Daoy (cell line): ENCODE measurements at regions not wholly inside any gene's neighbourhood (a gene's known extent, or its start where the extent isn't known, plus 50 kb on each side); places are given as distances from the start of the nearest gene placed in this dataset.
"Not testable (repeated sequence)": the region's sequence is repeated elsewhere in the genome, so short reads cannot be mapped to it uniquely, and the experiment has no call there.

ENCODE experiments used
- DNase-seq: peaks from one replicate; pipeline ENCODE4 v3.0.0-alpha.2; 2015; ENCODE audit warnings: low read depth

DNA sequence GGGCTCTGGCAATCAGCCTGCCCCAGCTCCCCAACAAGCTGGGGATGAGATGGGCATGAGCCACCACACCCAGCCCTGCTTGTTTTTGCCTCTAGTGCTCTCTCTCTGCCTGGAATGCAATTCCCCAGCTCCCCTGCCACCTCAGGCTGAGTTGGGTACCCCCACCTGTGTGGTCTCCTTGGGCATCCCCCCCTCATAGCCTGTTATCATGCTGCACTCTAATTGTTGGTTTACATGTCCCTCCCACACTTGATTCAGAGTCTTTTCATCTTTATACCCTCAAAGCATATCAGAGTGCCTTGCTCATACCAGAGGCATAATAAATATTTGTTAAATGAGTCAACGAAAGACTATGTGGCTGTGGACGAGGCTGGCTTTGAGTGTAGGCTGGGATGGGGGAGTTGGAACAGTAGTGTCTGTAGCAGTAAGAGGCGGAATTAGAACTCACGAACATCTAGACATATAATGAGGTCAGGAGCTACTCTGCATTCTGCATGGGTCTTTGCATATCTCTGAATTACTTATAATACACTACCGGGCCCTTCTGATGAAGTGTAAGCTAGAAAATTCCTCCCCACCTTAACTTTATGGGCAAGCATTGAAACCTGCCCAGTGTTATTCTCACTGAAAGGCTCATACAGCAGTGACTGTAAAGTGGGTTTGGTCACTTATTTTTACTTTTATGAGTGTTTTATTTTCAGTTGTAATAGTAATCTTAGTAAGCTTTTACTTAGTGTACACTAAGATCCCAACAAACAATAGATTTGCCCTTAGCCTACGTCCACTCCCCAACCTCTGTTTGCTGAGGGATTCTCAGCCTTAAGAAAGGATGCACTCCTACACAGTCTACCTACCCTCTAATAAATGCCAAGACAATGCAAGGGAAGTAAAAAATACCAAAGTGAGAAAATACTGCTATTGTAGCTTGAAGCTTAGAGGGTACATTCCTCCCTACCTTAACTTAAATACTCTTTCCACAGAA, 58.7 kb downstream of the EDN1 start:
- DNase-seq: peak; percentile 96

DNA sequence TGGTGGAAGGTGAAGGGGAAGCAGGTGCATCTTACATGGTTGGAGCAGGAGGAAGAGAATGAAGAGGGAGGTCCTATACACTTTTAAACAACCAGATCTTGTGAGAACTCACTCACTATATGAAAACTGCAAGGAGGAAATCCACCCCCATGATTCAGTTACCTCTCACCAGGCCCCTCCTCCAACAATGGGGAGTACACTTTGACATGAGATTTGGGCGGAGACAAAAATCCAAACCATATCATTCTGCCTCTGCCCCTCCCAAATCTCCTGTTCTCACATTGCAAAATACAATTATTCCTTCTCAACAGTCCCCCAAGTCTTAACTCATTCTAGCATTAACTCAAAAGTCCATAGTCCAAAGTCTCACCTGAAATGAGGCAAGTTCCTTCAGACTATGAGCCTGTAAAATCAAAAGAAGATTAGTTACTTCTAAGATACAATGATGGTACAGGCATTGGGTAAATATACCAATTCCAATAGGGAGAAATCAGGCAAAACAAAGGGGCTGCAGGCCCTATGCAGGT, 60.5 kb downstream of the EDN1 start:
- no peak for DNase-seq

DNA sequence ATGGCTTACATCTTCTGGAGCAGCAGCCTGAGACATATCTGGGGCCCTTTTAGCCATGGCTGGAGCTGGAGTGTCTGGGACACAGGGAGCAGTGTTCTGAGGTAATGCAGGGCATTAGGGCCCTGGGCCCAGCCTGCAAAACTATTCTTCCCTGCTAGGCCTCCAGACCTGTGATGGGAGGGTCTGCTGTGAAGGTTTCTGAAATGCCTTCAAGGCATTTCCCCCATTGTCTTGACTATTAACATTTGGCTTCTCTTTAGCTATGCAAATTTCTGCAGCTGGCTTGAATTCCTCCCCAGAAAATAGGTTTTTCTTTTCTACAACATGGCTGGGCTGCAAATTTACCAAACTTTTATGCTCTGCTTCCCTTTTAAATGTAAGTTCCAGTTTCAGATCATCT, 61.5 kb downstream of the EDN1 start:
- DNase-seq: no peak

DNA sequence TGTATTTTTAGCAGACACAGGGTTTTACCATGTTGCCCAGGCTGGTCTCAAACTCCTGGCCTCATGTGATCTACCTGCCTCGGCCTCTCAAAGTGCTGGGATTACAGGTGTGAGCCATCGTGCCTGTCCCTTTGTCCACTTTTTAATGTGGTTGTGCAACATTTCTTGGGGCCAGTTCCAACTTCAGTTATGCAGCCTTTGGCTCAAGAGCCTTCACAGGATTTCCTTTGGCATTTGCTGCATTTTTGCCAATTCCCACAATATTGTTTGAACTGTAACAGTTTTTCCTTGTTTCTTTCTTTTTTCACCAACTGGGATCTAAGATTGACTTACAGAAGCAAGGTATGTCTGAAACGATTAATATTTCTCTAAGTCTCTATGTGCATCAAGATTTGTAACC, 63.6 kb downstream of the EDN1 start:
- no peak for DNase-seq

- DNase-seq: peak; percentile 60
Observed at GRCh38 chr6:12354499-12354898, 64.3 kb downstream of the EDN1 start.

DNA sequence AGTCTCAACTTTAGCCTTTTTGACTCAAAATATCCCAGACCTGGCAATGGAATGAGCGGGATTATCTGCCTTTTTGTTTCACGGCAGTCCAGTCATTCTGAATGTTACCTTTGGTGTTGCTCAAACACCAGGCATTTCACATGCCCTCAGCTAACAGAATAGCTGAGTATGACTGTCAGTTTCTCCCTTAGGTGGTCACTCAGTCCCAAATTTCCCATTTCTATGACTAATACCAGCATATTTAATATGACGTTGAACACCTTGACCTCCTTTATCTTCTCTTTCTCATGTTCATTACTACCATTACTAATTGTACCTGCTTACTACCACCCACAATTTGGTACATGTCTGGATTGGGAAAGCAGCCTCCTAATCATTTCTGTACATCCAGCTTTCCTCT, 65.2 kb downstream of the EDN1 start:
- DNase-seq: no peak

DNA sequence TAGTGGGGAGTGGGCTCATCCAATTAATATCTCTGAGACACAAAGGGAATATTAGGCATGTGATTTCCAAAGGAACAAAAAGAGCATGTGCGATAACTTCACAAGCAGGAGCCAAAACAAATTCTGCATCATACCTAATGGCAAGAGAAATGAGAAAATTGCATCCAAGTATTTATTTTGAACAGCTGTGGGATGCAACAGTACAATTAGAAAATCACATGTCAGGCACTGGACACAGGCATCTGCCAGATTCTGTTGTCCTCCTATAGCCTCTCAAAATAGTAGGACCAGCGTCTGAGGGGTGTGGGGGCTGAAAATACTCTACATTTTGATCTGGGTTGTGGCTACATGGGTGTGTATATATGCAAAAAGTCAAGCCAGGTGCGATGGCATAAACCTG, 66.3 kb downstream of the EDN1 start:
- no peak for DNase-seq

DNA sequence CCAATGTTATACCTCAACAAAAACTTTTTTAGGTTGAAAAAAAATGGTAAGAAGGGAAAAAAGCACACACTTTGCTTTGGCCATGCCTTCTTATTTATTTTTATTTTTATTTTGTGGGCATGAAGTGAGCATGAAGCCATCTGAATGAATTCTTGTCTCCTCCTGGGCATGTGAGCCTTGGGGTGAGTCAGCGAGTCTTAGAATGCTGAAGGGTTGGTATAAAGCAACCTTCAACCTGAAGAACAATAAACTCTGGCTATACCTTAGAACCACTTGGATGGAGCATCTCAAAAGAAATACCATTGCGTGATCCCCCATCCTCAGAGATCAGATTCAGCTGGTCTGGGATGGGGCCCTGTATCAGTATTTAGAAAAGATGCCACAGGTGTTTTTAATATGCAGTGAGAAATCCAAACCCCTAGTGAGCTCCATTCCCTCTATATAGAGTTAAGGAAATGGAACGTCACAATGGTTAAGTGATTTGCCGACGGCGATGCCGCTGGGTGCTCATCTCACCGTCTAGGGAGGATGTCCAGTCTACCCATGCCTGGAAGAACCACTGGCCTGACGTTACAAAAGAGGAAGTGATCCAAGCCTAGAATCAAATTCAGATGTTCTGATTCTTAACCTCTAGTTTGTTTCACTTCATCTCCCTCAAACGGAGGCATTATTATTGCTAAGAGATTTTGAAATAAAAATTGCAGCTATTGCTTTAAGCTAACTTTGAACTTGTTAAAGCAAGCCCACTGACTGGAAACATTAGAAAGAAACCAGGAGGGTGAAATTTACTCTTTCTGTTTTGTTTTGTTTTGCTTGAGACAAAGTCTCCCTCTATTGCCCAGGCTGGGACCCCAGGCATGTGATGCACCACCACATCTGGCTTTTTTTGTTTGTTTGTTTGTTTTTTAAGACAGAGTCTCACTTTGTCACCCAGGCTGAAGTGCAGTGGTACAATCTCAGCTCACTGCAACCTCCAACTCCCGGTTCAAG, 67.1 kb downstream of the EDN1 start:
- DNase-seq: no peak

- DNase-seq: no peak
Observed at GRCh38 chr6:12359036-12359435, 68.9 kb downstream of the EDN1 start.

- DNase-seq: no peak
Observed at GRCh38 chr6:12361042-12361765, 71.0 kb downstream of the EDN1 start.

GRCh38 chr6:12363277-12363650, 73.1 kb downstream of the EDN1 start:
- DNase-seq: not testable (repeated sequence)

- DNase-seq: no peak
Observed at GRCh38 chr6:12363651-12364381, 73.7 kb downstream of the EDN1 start.

DNA sequence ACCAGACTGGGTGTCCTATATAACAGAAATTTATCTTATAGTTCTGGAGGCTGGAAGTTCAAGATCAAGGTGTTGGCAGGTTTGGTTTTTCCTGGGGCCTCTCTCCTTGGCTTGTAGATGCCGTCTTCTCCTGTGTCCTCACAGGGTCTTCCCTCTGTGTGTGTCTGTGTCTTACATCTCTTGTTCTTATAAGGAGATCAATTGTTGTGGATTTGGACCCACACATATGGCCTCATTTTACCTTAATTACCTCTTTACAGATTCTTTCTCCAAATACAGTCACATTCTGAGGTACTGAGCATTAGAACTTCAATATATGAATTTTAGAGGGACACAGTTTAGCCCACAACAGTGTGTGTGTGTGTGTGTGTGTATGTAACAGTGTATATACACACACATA, 74.5 kb downstream of the EDN1 start:
- no peak for DNase-seq

GRCh38 chr6:12366731-12367130, 76.6 kb downstream of the EDN1 start:
- no peak for DNase-seq

GRCh38 chr6:12367412-12367811, 77.3 kb downstream of the EDN1 start:
- no peak for DNase-seq

- DNase-seq: no peak
Observed at GRCh38 chr6:12369355-12369754, 79.2 kb downstream of the EDN1 start.

DNA sequence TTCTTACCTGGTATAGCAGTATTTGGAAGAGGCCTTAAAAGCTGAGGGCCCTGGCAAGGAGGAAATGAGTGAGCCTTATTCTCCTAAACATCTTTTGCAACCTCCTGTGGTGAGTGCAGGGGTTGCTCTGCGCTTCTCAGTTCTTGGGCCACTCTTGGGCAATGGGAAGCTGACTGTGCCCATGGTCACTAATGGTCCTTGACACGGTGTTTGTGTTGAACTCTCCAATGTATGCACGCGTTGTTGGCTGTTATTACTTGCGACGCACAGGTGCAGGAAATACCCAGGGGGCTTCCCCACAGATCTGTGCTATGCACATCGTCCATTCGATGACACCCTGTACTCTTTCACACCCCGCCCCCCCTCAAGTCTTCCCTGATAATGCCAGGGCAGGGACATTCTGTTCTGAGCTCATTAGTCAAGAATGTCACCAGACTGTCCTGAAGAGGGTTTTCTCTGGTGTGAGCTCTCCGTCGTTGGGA, 79.7 kb downstream of the EDN1 start:
- no peak for DNase-seq

GRCh38 chr6:12371151-12371550, 81.0 kb downstream of the EDN1 start:
- no peak for DNase-seq

GRCh38 chr6:12371641-12372146, 81.5 kb downstream of the EDN1 start:
- peak; percentile 44 for DNase-seq

- no peak for DNase-seq
Observed at GRCh38 chr6:12379181-12379580, 89.0 kb downstream of the EDN1 start.
